Osteoblast (primary cell): ENCODE measurements at regions not wholly inside any gene's neighbourhood (a gene's known extent, or its start where the extent isn't known, plus 50 kb on each side); places are given as distances from the start of the nearest gene placed in this dataset.

ENCODE experiments used
- DNase-seq: peaks from one replicate; pipeline ENCODE4 v3.0.0; 2011; ENCODE audit warnings: low spot score, mixed read lengths; ENCODE audit not compliant: insufficient read length; ENCODE audit errors: missing footprints
- H2AFZ ChIP-seq: 2 replicates; pipeline ENCODE4 v1.6.0; 2011; ENCODE audit warnings: mild to moderate bottlenecking, low read length
- H3K27ac ChIP-seq: 2 replicates; pipeline ENCODE4 v1.5.1; 2011; ENCODE audit warnings: mild to moderate bottlenecking, low read depth, low read length, moderate library complexity
- H3K27me3 ChIP-seq: 2 replicates; pipeline ENCODE4 v1.6.0; 2012; ENCODE audit warnings: mild to moderate bottlenecking, control low read depth, inconsistent platforms, low read length, moderate library complexity; ENCODE audit not compliant: insufficient read depth
- H3K36me3 ChIP-seq: 2 replicates; pipeline ENCODE4 v1.5.1; 2011; ENCODE audit warnings: mild to moderate bottlenecking, low read length, control low read depth, moderate library complexity; ENCODE audit not compliant: insufficient read depth
- H3K4me1 ChIP-seq: 2 replicates; pipeline ENCODE4 v1.5.1; 2011; ENCODE audit warnings: mild to moderate bottlenecking, low read length, control low read depth, moderate library complexity; ENCODE audit not compliant: insufficient read depth
- H3K4me2 ChIP-seq: 2 replicates; pipeline ENCODE4 v1.6.0; 2011; ENCODE audit warnings: mild to moderate bottlenecking, low read length; ENCODE audit not compliant: insufficient read depth
- H3K4me3 ChIP-seq: fragments of 200-600 bp; sonication (generic); 3 replicates; pipeline ENCODE4 v1.5.1; 2012; ENCODE audit warnings: mild to moderate bottlenecking, low read length, inconsistent platforms; ENCODE audit not compliant: insufficient read depth
- H3K79me2 ChIP-seq: 2 replicates; pipeline ENCODE4 v1.6.0; 2012; ENCODE audit warnings: mild to moderate bottlenecking, low read length, control low read depth, inconsistent platforms; ENCODE audit not compliant: insufficient read depth
- H3K9me3 ChIP-seq: 2 replicates; pipeline ENCODE4 v1.5.1; 2011; ENCODE audit warnings: low read depth, low read length, control low read depth
- H4K20me1 ChIP-seq: 2 replicates; pipeline ENCODE4 v1.6.0; 2012; ENCODE audit warnings: mild to moderate bottlenecking, low read length, control low read depth; ENCODE audit not compliant: insufficient read depth
- CTCF ChIP-seq: IDR thresholded peaks from 2 replicates; pipeline ENCODE4 v1.5.1; 2011; ENCODE audit warnings: mild to moderate bottlenecking, low read depth, low read length, moderate library complexity; ENCODE audit errors: extremely low read depth

GRCh38 chr15:96408591-96409183 is 78.2 kb downstream of the NR2F2 start:
- Histone ChIP-seq H3K9me3 (no peaks in the 10 kb centered on the region), H4K20me1 (no peaks in the 10 kb centered on the region), H3K4me2 (peak overlapping the region; percentile 43), H3K27me3 (peaks cover 77% of the 10 kb centered on the region), H3K79me2 (no peaks in the 10 kb centered on the region), H3K4me1 (no peaks in the 10 kb centered on the region), H3K36me3 (no peaks in the 10 kb centered on the region), H2AFZ (no peak overlapping the region), H3K4me3 (no peak overlapping the region), H3K27ac (no peak overlapping the region)
- TF ChIP-seq CTCF, result no peak
- DNase-seq, result no peak

GRCh38 chr15:96409215-96410138 is 79.0 kb downstream of the NR2F2 start:
- H3K27me3 ChIP-seq, result peaks cover 83% of the 10 kb centered on the region
- no peak overlapping the region for H3K27ac ChIP-seq
- no peaks in the 10 kb centered on the region for H4K20me1 ChIP-seq
- no peaks in the 10 kb centered on the region for H3K79me2 ChIP-seq
- H3K4me1 ChIP-seq, result no peaks in the 10 kb centered on the region
- no peaks in the 10 kb centered on the region for H3K36me3 ChIP-seq
- TF ChIP-seq CTCF, result no peak
- H2AFZ ChIP-seq, result no peak overlapping the region
- H3K4me2 ChIP-seq, result peak overlapping the region; percentile 43
- peak; percentile 79 for DNase-seq
- no peak overlapping the region for H3K4me3 ChIP-seq
- no peaks in the 10 kb centered on the region for H3K9me3 ChIP-seq

- H2AFZ ChIP-seq, result no peak overlapping the region
- H3K9me3 ChIP-seq, result no peaks in the 10 kb centered on the region
- no peaks in the 10 kb centered on the region for H3K4me1 ChIP-seq
- TF ChIP-seq CTCF, result no peak
- no peak overlapping the region for H3K4me2 ChIP-seq
- no peak for DNase-seq
- H3K4me3 ChIP-seq, result no peak overlapping the region
- H3K27me3 ChIP-seq, result peaks cover 93% of the 10 kb centered on the region
- H3K79me2 ChIP-seq, result no peaks in the 10 kb centered on the region
- no peaks in the 10 kb centered on the region for H4K20me1 ChIP-seq
- no peaks in the 10 kb centered on the region for H3K36me3 ChIP-seq
- H3K27ac ChIP-seq, result no peak overlapping the region
These were observed 79.9 kb downstream of the NR2F2 start for GRCh38 chr15:96410175-96411055.
